Endodermal cell (in vitro differentiated cells): ENCODE measurements at regions not wholly inside any gene's neighbourhood (a gene's known extent, or its start where the extent isn't known, plus 50 kb on each side); places are given as distances from the start of the nearest gene placed in this dataset.
"Not testable (repeated sequence)": the region's sequence is repeated elsewhere in the genome, so short reads cannot be mapped to it uniquely, and the experiment has no call there.

ENCODE experiments used
- DNase-seq: peaks from one replicate; pipeline ENCODE4 v3.0.0-alpha.2; 2017
- H3K27ac ChIP-seq: 2 replicates; pipeline ENCODE4 v1.5.1; 2013; ENCODE audit warnings: mild to moderate bottlenecking, low read depth, low read length, moderate library complexity
- H3K27me3 ChIP-seq: 2 replicates; pipeline ENCODE4 v1.6.1; 2013; ENCODE audit warnings: mild to moderate bottlenecking, low read length, moderate library complexity; ENCODE audit not compliant: insufficient read depth, control insufficient read depth, poor library complexity, severe bottlenecking
- H3K36me3 ChIP-seq: 2 replicates; pipeline ENCODE4 v1.7.0; 2013; ENCODE audit warnings: mild to moderate bottlenecking, low read length, moderate library complexity; ENCODE audit not compliant: control insufficient read depth, insufficient read depth
- H3K4me1 ChIP-seq: one replicate; pipeline ENCODE4 v1.7.0; 2013; ENCODE audit warnings: low read length; ENCODE audit not compliant: control insufficient read depth, insufficient read depth
- H3K4me3 ChIP-seq: 2 replicates; pipeline ENCODE4 v1.5.1; 2013; ENCODE audit warnings: mild to moderate bottlenecking, low read length, moderate library complexity
- H3K9ac ChIP-seq: 2 replicates; pipeline ENCODE4 v1.6.1; 2013; ENCODE audit warnings: mild to moderate bottlenecking, low read length, moderate library complexity; ENCODE audit not compliant: poor library complexity, severe bottlenecking; ENCODE audit errors: extremely low read depth
- H3K9me3 ChIP-seq: 2 replicates; pipeline ENCODE4 v1.6.1; 2013; ENCODE audit warnings: mild to moderate bottlenecking, low read length, moderate library complexity; ENCODE audit not compliant: control insufficient read depth
- H3K27ac Mint-ChIP-seq: 2 replicates; pipeline ENCODE4 v1.8.0; 2020; ENCODE audit warnings: mixed read lengths
- H3K27me3 Mint-ChIP-seq: 2 replicates; pipeline ENCODE4 v1.8.0; 2021; ENCODE audit warnings: mild to moderate bottlenecking, mixed read lengths; ENCODE audit not compliant: insufficient read depth
- H3K36me3 Mint-ChIP-seq: 2 replicates; pipeline ENCODE4 v1.8.0; 2020; ENCODE audit warnings: low read depth, mixed read lengths
- H3K4me1 Mint-ChIP-seq: 2 replicates; pipeline ENCODE4 v1.8.0; 2020; ENCODE audit warnings: mixed read lengths
- H3K4me3 Mint-ChIP-seq: 2 replicates; pipeline ENCODE4 v1.8.0; 2020; ENCODE audit warnings: mild to moderate bottlenecking, moderate library complexity, mixed read lengths
- H3K9me3 Mint-ChIP-seq: 2 replicates; pipeline ENCODE4 v1.8.0; 2020; ENCODE audit warnings: mild to moderate bottlenecking, mixed read lengths
- WGBS, 2 experiments: methylation state at CpG; one replicate each; pipeline versions ENCODE4 v1.1.5 to v1.1.7; 2013; ENCODE audit warnings: missing lambda C conversion rate in 2 of 2, mixed read lengths in 1 of 2; ENCODE audit not compliant: insufficient coverage in 1 of 2, insufficient read length in 1 of 2; 5-methylcytosine and 5-hydroxymethylcytosine counted together
- TF ChIP-seq, protein P1 (sequence below): fragments of 200-600 bp; sonication (generic); conservative IDR thresholded peaks from 2 replicates; pipeline ENCODE4 v1.5.0; 2021; ENCODE audit warnings: antibody characterized with exemption, mild to moderate bottlenecking

DNA sequence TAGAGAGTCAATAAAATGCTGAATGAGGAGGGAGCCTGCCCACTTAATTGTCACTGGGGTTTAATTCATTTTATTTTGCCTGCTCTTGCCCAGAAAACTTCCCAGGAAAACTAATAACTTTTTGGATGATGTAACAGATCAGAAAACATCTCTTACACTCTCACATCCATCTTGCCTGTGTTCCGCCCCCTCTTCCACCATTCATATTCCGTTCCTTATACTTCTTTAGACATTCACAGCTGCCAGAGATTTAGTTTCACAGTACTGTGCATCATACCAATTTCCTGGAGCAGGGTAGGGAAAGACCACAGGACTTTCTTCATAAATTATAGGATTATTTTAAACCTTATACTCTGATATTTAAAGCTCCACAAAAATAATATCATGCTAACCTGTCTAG, 776.1 kb upstream of the SOX11 start:
- H3K9ac ChIP-seq = no peak overlapping the region
- no peak overlapping the region for H3K4me3 ChIP-seq
- H3K27me3 ChIP-seq = no peaks in the 10 kb centered on the region
- Mint-ChIP-seq H3K4me1 (no peaks in the 10 kb centered on the region), H3K4me3 (no peak overlapping the region), H3K27ac (no peak overlapping the region), H3K9me3 (no peaks in the 10 kb centered on the region), H3K36me3 (no peaks in the 10 kb centered on the region), H3K27me3 (no peaks in the 10 kb centered on the region)
- 48 to 50% methylated on average over 2 of the region's 2 CpGs for WGBS, 2 experiments
- TF ChIP-seq, protein P1, sequence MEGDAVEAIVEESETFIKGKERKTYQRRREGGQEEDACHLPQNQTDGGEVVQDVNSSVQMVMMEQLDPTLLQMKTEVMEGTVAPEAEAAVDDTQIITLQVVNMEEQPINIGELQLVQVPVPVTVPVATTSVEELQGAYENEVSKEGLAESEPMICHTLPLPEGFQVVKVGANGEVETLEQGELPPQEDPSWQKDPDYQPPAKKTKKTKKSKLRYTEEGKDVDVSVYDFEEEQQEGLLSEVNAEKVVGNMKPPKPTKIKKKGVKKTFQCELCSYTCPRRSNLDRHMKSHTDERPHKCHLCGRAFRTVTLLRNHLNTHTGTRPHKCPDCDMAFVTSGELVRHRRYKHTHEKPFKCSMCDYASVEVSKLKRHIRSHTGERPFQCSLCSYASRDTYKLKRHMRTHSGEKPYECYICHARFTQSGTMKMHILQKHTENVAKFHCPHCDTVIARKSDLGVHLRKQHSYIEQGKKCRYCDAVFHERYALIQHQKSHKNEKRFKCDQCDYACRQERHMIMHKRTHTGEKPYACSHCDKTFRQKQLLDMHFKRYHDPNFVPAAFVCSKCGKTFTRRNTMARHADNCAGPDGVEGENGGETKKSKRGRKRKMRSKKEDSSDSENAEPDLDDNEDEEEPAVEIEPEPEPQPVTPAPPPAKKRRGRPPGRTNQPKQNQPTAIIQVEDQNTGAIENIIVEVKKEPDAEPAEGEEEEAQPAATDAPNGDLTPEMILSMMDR = no peak
- no peak overlapping the region for H3K27ac ChIP-seq
- H3K36me3 ChIP-seq = no peaks in the 10 kb centered on the region
- H3K4me1 ChIP-seq = no peaks in the 10 kb centered on the region
- DNase-seq = no peak
- no peaks in the 10 kb centered on the region for H3K9me3 ChIP-seq

DNA sequence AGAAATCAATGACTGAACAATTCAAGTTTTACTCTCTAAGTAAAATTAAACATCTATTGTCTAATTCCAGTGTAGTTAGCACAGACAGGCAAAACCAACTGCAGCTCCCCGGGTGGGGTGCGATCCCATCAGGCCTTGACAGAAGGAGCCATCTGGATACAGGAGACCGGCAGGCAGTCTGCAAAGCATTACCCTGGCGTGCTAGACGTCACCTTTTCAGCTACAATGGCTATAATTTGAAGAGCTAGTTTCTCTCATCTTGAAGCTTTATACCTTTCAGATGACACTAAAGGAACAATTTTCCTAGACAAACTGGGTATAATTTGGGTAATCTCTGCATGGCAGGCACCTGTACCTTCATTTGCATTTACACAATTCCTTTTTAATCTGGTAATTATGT, 761.5 kb upstream of the SOX11 start:
- H3K36me3 Mint-ChIP-seq = no peaks in the 10 kb centered on the region
- H3K9me3 Mint-ChIP-seq = peaks cover 8% of the 10 kb centered on the region
- H3K36me3 ChIP-seq = no peaks in the 10 kb centered on the region
- H3K4me3 Mint-ChIP-seq = no peak overlapping the region
- WGBS, 2 experiments = 89 to 92% methylated on average over 5 of the region's 5 CpGs
- TF ChIP-seq, protein P1 = no peak
- no peak overlapping the region for H3K4me3 ChIP-seq
- H3K27me3 Mint-ChIP-seq = no peaks in the 10 kb centered on the region
- H3K4me1 ChIP-seq = no peaks in the 10 kb centered on the region
- no peaks in the 10 kb centered on the region for H3K27me3 ChIP-seq
- no peaks in the 10 kb centered on the region for H3K4me1 Mint-ChIP-seq
- H3K27ac ChIP-seq = peak overlapping the region; percentile 0
- no peak overlapping the region for H3K27ac Mint-ChIP-seq
- no peaks in the 10 kb centered on the region for H3K9me3 ChIP-seq
- no peak for DNase-seq
- no peak overlapping the region for H3K9ac ChIP-seq

DNA sequence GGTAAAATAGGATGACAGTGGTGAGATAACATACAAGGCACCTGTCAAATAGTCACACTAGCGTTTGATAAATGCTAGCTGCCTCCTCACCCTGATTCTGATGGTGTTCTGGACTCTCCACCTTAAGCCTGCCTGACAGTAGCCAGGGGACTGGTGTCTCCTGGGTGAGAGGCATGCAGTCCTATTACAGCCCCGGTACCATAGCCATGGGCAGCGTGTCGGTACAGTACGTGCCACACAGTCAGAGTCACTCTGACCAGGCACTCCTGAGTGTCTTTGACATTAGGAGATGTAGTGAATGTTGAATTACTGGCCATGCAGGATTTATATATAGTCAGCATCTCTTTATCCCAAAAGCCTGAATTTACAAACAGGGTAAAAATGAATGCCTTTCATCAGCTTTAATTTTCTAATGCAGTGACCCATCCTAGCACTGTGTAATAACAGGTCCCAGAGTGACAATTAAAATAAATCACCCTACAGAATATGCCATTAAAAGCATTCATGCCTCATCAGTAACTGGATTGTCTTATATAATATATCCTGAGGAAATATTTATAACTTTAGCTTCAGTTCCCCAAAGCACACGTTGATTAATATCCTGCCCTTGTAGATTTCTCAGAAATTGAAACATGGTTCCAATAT, 760.3 kb upstream of the SOX11 start:
- Mint-ChIP-seq H3K4me3 (no peak overlapping the region), H3K27ac (no peak overlapping the region), H3K27me3 (no peaks in the 10 kb centered on the region), H3K9me3 (peaks cover 10% of the 10 kb centered on the region), H3K4me1 (no peaks in the 10 kb centered on the region), H3K36me3 (no peaks in the 10 kb centered on the region)
- Histone ChIP-seq H3K9ac (no peak overlapping the region), H3K27ac (no peak overlapping the region), H3K4me3 (no peak overlapping the region), H3K9me3 (no peaks in the 10 kb centered on the region), H3K4me1 (no peaks in the 10 kb centered on the region), H3K36me3 (no peaks in the 10 kb centered on the region), H3K27me3 (no peaks in the 10 kb centered on the region)
- TF ChIP-seq, protein P1 = no peak
- DNase-seq = no peak
- WGBS, 2 experiments = 93 to 100% methylated on average over 5 to 6 of the region's 6 CpGs

DNA sequence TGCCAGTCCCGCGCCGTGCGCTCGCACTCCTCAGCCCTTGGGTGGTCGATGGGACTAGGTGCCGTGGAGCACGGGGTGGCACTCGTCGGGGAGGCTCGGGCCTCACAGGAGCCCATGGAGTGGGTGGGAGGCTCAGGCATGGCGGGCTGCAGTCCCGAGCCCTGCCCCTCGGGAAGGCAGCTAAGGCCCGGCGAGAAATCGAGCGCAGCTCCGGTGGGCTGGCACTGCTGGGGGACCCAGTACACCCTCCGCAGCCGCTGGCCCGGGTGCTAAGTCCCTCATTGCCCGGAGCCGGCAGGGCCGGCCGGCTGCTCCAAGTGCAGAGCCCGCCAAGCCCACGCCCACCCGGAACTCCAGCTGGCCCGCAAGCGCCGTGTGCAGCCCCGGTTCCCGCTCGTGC, 756.9 kb upstream of the SOX11 start:
- not testable (repeated sequence) for H3K4me1 Mint-ChIP-seq, H3K27ac ChIP-seq, H3K27ac Mint-ChIP-seq, H3K27me3 ChIP-seq, H3K9me3 Mint-ChIP-seq, H3K4me1 ChIP-seq, DNase-seq, H3K27me3 Mint-ChIP-seq, H3K9ac ChIP-seq, H3K4me3 ChIP-seq, H3K4me3 Mint-ChIP-seq, H3K36me3 Mint-ChIP-seq, H3K9me3 ChIP-seq, H3K36me3 ChIP-seq
- WGBS, 2 experiments = 93 to 100% methylated on average over 1 to 35 of the region's 35 CpGs
